ENCODE measurements at regions not wholly inside any gene's neighbourhood (a gene's known extent, or its start where the extent isn't known, plus 50 kb on each side); places are given as distances from the start of the nearest gene placed in this dataset.
"Not testable (repeated sequence)": the region's sequence is repeated elsewhere in the genome, so short reads cannot be mapped to it uniquely, and the experiment has no call there.

- DNase-seq, result no peak
Measured at GRCh38 chr13:112220296-112220875, 153.4 kb downstream of the SOX1 start.

- no peak for DNase-seq
Measured at GRCh38 chr13:112220925-112221324, 154.0 kb downstream of the SOX1 start.

GRCh38 chr13:112222971-112223370 is 153.2 kb upstream of the SPACA7 start:
- no peak for DNase-seq

GRCh38 chr13:112223929-112224328 is 152.2 kb upstream of the SPACA7 start:
- not testable (repeated sequence) for DNase-seq

- DNase-seq, result no peak
Measured at GRCh38 chr13:112225429-112226090, 150.6 kb upstream of the SPACA7 start.

- DNase-seq, result no peak
Measured at GRCh38 chr13:112226320-112227002, 149.7 kb upstream of the SPACA7 start.

- DNase-seq, result no peak
Measured at GRCh38 chr13:112227031-112227430, 149.1 kb upstream of the SPACA7 start.

- no peak for DNase-seq
Measured at GRCh38 chr13:112229445-112229844, 146.7 kb upstream of the SPACA7 start.

GRCh38 chr13:112229992-112230872 is 145.9 kb upstream of the SPACA7 start:
- DNase-seq, result no peak

GRCh38 chr13:112231451-112232083 is 144.6 kb upstream of the SPACA7 start:
- DNase-seq, result no peak

GRCh38 chr13:112233256-112233655 is 142.9 kb upstream of the SPACA7 start:
- no peak for DNase-seq

GRCh38 chr13:112233716-112234115 is 142.4 kb upstream of the SPACA7 start:
- no peak for DNase-seq

GRCh38 chr13:112234131-112234875 is 141.9 kb upstream of the SPACA7 start:
- DNase-seq, result no peak

- DNase-seq, result no peak
Measured at GRCh38 chr13:112236016-112236415, 140.1 kb upstream of the SPACA7 start.

GRCh38 chr13:112236539-112237197 is 139.5 kb upstream of the SPACA7 start:
- DNase-seq, result no peak

GRCh38 chr13:112238436-112238995 is 137.6 kb upstream of the SPACA7 start:
- no peak for DNase-seq

- DNase-seq, result no peak
Measured at GRCh38 chr13:112240076-112240475, 136.1 kb upstream of the SPACA7 start.

- DNase-seq, result no peak
Measured at GRCh38 chr13:112241288-112241687, 134.9 kb upstream of the SPACA7 start.

- DNase-seq, result no peak
Measured at GRCh38 chr13:112242777-112243176, 133.4 kb upstream of the SPACA7 start.

- DNase-seq, result no peak
Measured at GRCh38 chr13:112244061-112244460, 132.1 kb upstream of the SPACA7 start.
